ENCODE measurements at regions not wholly inside any gene's neighbourhood (a gene's known extent, or its start where the extent isn't known, plus 50 kb on each side); places are given as distances from the start of the nearest gene placed in this dataset.

DNA sequence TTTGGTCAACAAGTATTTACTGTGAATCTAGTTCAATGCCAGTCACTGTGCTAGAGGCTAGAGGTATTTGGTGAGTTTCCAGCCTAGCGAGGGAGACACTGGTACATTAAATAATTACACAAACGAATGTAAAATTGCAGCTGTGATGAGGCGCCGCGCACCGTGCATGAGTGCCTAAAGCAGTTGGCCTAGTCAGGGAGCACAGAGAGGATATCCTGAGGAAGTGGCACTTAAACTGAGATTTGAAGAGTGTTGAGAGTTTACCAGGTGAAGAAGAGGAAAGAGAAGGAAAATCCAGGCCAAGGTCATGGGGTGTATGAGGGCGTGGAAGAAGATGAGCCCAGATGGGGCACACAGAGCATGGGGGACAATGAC lies 157.6 kb upstream of the NDUFV2 start:
- no peak for DNase-seq (ENCODE audit: low read depth in 2 of 2)

DNA sequence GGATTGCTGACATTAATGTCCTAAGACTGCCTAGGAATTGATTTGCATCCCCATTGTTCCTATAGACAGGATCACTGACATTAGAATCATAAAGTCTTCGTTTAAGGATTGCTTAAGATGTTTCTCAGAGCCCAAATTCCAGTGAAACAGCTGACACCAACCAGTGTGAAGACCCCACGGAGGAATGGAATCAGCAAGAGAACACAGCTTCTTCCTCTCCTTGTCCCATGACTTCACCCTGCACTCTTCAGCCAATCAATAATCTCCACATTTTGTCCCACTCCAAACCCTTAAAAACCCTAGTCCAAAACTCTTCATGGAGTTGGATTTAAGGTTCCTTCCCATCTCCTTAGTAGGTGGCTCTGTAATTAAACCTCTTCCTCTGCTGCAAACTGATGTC lies 157.0 kb upstream of the NDUFV2 start:
- no peak for DNase-seq (ENCODE audit: low read depth in 2 of 2)

DNA sequence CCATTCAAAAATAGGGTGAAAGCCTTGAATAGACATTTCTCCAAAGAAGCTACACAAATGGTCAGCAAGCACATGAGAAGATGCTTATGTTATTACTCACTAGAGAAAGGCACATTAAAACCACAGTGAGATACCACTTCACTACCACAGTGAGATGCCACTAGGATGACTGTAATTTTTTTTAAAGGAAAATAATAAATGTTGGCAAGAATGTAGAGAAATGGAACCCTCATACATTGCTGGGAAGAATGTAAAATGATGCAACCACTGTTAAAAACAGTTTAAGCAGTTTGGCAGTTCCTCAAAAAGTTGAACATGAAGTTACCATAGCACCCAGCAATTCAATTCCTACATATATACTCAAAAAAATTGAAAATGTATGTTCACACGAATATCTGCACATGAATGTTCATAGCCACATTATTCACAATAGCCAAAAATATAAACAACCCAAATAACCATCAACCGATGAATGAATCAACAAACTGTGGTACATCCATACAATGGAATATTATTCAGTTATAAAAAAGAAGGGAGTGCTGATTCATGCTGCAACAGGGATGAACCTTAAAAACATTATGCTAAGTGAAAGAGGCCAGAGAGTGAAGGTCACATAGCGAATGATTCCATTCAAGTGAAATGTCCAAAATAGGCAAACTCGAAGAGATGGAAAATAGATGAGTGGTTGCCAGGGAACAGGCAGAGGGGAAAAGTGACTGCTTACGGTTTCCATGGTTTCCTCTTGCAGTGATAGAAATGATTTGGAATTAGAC lies 156.2 kb upstream of the NDUFV2 start:
- DNase-seq (ENCODE audit: low read depth in 2 of 2), result no peak

DNA sequence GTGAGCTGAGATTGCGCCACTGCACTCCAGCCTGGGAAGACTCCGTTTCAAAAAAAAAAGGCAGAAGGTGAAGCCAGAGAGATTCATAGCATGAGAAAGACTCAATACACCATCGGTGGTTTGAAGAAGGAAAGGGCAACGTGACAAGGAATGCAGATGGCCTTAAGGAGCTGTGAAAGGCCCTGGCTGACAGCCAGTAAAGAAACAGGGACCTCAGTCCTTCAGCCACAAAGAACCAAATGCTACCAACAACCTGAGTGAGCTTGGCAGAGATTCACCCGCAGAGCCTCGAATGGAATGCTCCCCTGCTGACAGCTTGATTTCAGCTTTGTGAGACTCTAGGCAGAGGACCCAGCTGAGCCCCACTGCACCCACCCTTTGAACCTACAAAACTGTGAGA lies 154.9 kb upstream of the NDUFV2 start:
- DNase-seq (ENCODE audit: low read depth in 2 of 2), result no peak

DNA sequence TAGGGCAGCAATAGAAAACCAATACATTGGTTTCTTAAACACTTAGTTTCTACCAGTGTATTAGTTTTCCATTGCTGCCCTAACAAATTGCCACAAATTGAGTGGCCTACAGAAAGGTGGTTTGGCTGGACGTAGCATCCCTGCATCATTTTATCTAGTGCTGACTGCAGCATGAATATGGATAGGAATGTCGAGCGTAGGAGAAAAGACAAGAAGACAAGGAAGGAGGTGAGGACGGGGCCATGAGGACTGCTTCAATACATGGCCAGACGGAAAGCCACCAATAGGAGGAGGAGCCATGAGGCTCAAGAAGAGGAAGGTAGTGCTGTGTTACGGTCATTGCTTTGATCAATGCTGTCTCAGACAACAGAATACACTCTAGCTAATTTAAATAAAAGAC lies 154.5 kb upstream of the NDUFV2 start:
- no peak for DNase-seq (ENCODE audit: low read depth in 2 of 2)

DNA sequence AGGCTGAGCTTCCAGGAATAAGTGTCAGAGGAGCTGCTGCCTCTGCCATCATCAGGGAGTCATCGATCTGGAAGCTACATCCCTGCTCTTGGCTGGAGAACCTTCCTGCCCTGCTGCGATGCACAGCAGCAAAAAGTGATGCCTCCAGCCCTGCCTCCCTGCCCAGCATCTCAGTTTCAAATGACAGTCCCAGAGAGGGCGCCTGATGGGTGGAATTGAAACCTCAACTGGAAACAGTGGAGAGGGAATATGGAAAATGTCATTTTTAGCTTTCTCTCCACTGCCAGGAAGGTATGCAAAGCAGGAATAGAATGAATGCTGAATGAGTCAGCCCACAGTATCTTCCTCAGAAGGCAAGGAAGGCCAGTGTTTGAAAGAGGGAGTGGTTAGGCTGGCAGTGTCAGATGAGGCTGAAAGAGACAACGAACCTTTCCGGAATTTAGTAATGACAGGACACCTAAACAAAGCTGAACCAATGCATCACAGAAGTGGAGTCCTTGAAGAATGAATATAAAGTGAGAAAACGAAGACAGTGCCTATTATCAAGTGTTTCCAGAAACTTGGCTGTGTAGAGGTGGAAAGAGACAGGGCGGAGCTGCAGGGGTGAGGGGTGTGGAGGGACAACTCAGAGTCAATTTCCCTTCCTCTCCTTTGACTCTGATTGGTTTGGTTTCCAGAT lies 153.9 kb upstream of the NDUFV2 start:
- no peak for DNase-seq (ENCODE audit: low read depth in 2 of 2)

DNA sequence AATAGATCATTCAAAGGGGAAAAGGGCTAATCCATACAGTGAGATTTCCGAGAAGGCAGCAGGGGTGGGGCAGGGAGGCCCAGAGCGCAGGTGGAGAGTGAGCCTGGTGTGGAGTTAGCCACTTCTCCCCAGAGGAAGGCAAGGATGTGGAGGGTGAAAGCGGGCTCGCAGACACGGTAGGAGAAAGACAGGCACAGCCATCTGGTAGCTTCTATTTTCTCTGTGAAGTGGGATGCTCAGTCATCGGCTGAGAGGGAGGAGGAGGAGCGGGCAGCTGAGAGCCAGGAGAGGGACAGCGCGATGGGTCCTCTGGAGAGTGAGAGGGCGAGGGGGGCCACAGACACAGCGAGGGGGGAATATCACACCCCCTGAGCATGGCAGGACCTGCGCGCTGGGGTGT lies 153.3 kb upstream of the NDUFV2 start:
- DNase-seq (ENCODE audit: low read depth in 2 of 2), result no peak

DNA sequence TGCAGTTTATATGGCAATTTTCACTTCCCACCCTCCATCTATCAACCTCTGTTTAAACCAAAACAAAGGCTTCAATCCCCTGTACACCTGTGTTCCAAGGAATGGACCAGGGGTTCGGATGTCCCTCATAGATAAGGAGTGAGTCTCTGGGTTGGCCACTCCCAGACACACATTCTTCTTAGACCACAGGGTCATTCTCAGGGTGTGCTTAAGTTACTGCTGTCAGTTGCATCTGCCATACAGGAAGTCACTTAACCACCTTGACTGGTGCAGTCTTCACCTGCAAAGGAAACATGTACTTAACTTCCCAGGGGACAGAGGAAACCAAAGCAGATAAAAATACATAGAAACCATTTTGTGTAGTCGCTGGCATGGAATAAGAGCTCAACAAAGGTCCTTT lies 151.0 kb upstream of the NDUFV2 start:
- DNase-seq (ENCODE audit: low read depth in 2 of 2), result no peak

DNA sequence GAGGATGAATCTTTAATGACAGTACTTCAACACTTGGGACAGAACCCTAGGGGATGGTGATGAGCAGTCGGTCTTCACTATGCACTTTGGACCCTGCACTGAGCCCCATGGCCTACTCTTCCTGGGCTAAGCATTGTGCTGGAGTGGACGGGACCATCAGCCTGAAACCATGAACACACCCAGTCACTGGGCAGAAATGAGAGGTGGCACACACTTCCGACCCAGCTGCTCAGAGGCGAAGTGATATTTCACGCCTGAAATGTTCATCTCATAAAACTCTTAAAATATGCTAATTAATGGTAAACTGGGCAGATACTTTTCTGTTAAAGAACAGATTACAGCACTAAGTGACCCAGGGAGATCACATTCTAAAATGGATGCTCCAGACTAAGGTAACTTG lies 150.3 kb upstream of the NDUFV2 start:
- DNase-seq (ENCODE audit: low read depth in 2 of 2), result no peak

DNA sequence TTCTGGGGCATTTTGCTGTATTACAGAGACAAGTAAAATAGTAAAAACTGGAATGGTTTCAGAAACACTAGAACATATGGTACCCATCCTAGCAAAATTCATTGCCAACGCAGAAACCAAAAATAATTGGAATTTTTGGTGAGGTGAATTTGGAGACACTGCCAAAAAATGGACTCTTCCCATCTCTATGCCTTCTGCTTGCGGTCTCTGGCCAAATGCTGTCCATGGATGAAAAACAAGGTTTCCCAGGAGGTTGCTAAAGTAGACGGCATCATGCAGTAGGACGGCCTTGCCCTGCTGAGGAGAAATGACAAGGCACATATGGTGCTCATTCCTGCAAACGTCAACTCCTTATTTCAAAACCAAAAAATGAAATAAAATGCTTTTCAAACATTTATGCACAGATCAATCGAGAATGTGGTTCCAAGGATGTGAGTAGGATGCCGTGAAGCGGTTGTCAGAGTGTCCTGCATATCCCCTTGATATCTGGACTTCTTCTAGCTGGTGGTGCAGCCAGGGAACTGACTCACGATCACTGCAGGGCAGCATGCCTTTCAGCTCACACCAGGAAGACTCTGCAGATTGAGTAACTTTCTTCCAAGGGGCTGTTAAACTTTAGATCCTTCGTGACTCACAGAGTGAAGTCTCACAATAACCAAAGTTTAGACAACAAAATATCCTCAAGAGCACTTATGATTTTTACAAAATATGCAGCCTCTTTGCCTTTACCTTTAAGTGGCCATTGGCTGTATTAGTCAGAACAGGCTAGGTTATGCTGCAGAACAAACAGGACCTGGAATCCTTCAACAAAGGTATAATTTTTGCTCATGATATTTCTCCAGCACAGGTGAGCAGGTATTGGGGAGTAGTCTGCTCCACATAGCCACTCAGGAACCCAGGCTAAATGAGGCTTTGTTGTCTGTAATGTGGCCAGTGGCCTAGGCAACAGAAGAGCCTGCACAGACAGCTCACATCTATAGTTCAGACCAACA lies 149.4 kb upstream of the NDUFV2 start:
- no peak for DNase-seq (ENCODE audit: low read depth in 2 of 2)

DNA sequence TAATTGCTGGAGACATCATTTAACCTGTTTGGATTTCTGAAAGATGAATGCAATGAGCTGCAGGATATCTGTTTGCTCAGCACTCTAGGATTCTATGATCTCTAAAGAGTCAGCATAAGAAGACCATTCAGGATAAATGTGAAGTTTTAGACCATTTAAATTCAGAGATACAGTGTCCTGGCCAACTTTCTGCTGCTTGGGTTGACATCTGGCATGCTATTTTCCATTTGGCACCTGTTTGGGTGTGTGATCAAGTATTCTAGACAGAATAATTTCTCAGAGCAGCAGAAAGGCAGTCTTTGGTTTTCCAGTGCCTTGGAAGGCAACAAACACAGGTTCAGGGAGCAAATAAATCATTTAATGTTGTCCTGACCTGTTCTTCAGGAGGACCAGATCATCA lies 144.8 kb upstream of the NDUFV2 start:
- no peak for DNase-seq (ENCODE audit: low read depth in 2 of 2)

DNA sequence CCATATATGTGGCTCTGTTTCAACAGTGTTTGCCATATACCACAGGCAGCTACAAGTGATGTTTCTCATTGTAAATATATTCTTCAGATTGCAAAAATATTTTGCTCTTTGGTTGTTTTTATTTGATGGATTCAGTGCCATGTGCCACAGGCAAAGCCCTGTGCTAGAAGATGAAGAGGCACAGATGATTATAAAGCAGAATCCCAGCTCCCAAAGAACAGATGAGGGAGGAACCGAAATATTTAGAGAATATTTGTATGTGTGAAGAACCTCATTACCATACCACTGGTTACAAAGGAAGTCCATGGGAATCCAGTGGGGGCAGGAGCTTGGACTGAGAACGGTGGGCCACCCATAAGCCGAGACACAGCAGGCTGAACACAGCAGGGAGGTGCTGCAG lies 143.8 kb upstream of the NDUFV2 start:
- DNase-seq (ENCODE audit: low read depth in 2 of 2), result no peak

DNA sequence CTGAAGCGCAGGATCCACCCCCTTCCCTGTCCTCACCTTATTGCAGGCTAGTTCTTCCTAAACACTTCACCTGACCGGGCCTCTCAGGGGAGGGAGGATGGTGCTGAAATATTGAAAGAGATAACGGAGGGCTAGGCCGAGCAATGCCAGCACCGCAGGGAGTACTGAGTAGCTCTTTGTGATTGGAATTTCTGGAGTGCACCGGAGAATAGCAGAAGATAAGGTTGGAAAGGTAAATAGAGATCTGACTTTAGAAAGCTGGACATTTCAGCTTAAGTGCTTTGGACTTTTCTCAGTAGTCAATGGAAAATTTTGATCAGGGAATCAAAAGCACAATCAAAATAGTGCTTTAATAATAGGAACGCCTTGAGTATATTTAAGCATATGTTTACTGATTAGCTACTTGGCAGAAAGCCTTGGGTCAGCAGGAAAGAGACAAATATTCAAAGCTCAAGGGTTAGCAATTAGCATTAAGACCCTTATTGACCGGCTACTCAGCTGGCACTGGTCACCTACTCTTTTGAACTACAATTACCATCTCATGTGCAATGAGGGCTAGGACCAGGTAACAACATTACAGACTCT lies 142.9 kb upstream of the NDUFV2 start:
- DNase-seq (ENCODE audit: low read depth in 2 of 2), result no peak

DNA sequence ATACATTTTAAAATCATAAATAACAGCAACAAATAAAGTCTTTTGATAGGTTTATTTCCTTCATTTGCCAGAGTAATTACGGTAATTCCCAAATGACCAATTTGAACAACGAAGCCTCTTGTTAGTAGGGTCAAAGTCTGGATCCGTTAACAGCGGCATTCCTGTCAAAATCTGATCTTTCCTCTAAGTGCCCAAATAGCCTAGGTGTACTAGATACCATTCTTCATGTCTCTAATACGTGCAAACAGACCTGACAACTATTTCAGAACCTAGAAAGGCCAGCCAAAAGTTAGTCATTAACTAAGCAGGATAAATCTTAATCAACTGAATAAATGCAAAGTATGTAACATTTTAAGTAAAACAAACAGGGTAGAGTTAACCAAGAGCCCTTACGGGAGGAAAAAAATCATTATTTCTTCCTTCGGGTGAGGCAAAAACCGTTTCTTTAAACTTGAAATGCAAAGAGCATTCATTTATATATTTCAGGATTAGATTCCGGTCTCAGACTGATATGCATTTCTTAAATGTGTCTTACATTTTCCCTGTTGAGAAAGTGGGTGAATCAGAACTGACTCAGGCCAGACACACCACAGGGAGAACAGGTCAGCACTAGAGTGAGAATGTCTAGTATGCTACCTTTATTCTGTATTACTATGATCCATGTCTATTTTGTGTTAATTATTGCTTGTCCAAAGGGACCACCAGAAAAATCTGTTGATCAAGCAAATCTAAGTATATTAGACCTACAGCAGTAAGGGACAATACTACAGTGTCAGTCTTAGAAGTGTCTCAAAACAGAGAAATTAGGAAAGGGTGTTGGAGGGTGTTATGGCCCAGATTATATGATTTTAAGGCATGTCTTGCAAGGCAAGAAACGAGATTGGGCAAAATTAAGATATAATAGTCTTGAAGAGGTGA lies 141.5 kb upstream of the NDUFV2 start:
- no peak for DNase-seq (ENCODE audit: low read depth in 2 of 2)

DNA sequence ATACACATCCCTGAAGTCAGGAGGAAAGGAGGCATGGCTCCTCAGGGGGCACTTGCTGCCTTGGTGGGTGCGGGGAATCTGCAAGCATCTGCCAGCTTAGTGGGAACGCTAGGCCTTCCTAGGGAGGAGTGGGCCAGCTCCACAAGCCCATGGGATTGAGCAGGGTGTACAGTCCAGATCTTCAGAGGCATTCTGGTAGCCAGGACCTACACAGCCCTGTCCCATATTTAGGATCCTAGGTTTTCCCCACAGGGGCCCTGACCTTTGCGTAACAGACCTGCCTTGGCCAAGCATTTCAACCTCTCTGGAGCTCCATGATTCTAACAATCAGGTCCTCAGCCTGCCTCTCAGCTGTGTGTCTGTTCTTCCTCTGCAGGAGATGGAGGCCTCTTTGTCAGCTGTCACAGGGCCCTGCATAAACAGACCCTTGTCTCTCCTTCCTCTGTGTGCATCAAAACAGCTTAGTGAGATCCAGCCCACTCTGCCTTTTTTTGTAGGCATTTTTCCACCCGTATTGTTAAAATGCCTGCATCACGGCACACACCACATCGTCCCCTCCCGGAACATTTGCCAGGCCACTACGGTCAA lies 140.2 kb upstream of the NDUFV2 start:
- DNase-seq (ENCODE audit: low read depth in 2 of 2), result no peak

DNA sequence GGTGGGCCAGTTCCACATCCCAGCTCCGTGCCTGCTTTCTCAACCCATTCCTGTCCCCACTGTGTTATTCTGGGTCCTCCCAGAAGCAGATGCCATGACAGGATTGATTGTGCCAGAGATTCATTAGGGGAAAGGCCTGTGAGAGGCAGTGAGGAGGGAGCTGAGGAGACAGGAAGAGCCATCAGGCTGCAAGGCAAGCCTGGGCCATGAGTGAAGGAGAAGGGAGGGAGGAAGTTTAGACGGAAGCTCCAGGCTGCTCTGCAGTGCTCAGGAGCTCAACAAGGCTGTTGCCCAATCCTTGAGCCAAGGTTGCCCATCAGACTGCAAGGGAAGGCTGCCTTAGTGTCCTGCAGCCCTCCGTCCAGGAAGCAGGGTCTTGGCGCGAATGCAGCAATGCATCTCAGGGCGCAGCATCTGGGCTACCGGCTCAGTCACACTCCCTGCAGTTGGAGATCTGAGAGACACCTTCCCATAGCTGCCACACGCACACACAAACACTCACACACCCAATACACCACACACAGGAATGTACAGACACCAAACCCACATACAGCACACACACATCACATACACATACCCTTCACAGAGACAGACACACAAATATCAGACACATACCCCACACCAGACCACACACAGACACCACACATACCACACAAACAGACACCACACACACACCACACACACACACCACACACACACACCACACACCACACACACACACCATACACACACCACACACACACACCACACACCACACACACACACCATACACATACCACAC lies 139.5 kb upstream of the NDUFV2 start:
- no peak for DNase-seq (ENCODE audit: low read depth in 2 of 2)

DNA sequence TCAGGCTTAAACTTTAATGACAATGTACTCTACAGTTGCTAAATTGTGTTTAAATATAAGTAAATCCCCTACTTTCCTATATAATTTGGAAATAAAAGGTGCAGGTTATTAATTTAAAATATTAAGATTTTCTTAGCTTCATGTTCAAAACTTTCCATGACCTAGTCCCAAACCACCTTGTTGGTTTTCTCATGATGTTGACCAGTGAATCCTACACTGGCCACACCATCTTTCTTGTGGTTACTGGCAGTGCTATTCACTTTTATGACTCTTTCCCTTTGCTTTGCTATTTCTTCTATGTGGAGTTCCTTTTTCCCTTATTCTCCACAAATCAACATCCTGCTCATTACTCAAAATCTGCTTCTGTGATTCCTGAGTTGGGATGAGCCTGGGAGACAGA lies 138.6 kb upstream of the NDUFV2 start:
- no peak for DNase-seq (ENCODE audit: low read depth in 2 of 2)

DNA sequence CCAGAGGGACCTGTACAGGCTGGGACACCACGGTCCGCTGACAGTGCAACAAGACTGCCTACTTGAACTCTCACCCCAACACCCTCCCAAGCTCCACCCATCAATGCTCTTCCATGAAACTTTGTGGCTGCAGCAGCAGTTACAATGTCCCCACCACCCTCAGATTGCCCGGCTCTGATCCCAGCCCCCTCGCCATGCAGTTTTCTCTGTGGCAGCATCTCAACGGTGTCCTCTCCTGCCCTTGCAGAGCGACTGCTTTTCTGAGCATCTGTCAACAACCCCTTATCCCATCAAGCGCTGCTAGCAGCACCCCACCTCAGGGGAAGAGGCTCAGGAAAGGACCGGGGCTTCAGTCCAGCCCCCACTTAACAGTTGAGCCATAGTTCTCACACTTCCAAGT lies 137.1 kb upstream of the NDUFV2 start:
- no peak for DNase-seq (ENCODE audit: low read depth in 2 of 2)

DNA sequence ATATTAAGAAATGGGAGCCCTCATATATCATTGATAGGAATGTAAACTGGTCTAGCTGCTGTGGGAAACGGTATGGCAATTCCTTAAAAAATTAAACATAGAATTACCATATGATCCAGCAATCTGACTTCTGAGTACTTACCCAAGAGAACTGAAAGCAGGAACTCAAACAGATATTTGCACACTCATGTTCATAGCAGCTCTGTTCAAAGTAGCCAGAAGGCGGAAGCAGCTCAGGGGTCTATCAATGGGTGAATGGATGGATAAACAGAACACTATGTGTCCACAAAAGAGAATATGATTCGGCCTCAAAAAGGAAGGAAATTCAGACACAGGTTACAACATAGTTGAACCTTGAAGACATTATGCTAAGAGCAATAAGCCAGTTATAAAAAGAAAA lies 135.7 kb upstream of the NDUFV2 start:
- DNase-seq (ENCODE audit: low read depth in 2 of 2), result no peak

DNA sequence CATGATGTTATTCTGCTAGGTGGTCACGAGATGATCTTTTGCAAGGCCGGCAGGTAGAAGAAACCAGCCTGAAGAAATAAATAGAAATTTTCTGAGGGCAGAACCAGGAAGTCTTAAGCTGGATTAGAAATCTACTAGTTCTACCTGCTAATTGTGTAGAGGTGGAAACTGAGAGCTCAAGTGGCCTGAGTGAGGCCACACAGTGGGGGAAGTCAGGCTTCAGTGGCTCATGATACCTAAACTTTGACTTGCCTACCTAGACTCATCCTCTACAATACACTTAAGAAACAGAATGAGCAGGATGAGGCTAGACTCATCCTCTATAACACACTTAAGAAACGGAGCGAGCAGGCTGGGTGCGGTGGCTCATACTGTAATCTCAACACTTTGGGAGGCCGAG lies 134.9 kb upstream of the NDUFV2 start:
- no peak for DNase-seq (ENCODE audit: low read depth in 2 of 2)

All from stimulated activated CD8-positive, alpha-beta memory T cell treated with anti-CD3 and anti-CD28 coated beads, Interleukin-2, amount 100 ng/mL, for 48 hours (primary cell).